ENCODE measurements at regions not wholly inside any gene's neighbourhood (a gene's known extent, or its start where the extent isn't known, plus 50 kb on each side); places are given as distances from the start of the nearest gene placed in this dataset.

- Histone ChIP-seq H3K27me3 (ENCODE audit: control insufficient read depth, insufficient read depth, low read length) (no peaks in the 10 kb centered on the region), H3K4me3 (ENCODE audit: low read depth, low read length) (no peak overlapping the region), H3K4me1 (ENCODE audit: control insufficient read depth, insufficient read depth, low read length, poor library complexity, severe bottlenecking) (no peaks in the 10 kb centered on the region), H3K36me3 (ENCODE audit: control insufficient read depth, insufficient read depth, low read length) (no peaks in the 10 kb centered on the region), H3K27ac (ENCODE audit: insufficient read depth, low read length, poor library complexity, severe bottlenecking) (no peak overlapping the region), H3K9me3 (ENCODE audit: control insufficient read depth in 2 of 2, low read length in 2 of 2) (no peaks in the 10 kb centered on the region)
- ATAC-seq (ENCODE audit: low read depth in 2 of 2): no peak
- DNase-seq: no peak
- no peak overlapping the region for H3K27ac Mint-ChIP-seq
- no peaks in the 10 kb centered on the region for H3K9me3 Mint-ChIP-seq
- H3K36me3 Mint-ChIP-seq: no peaks in the 10 kb centered on the region
- H3K4me3 Mint-ChIP-seq: no peak overlapping the region
- no peaks in the 10 kb centered on the region for H3K4me1 Mint-ChIP-seq
- H3K27me3 Mint-ChIP-seq: no peaks in the 10 kb centered on the region
Observed at GRCh38 chr2:129087133-129087813, 768.6 kb upstream of the HS6ST1 start.

- H3K9me3 ChIP-seq (ENCODE audit: control insufficient read depth in 2 of 2, low read length in 2 of 2): no peaks in the 10 kb centered on the region
- no peaks in the 10 kb centered on the region for H3K27me3 ChIP-seq (ENCODE audit: control insufficient read depth, insufficient read depth, low read length)
- no peaks in the 10 kb centered on the region for H3K36me3 ChIP-seq (ENCODE audit: control insufficient read depth, insufficient read depth, low read length)
- no peaks in the 10 kb centered on the region for H3K36me3 Mint-ChIP-seq
- no peak for ATAC-seq (ENCODE audit: low read depth in 2 of 2)
- DNase-seq: no peak
- no peak overlapping the region for H3K27ac Mint-ChIP-seq
- H3K27ac ChIP-seq (ENCODE audit: insufficient read depth, low read length, poor library complexity, severe bottlenecking): no peak overlapping the region
- peaks cover 0 to 2% (median 0%) of the 10 kb centered on the region in 7 donors for H3K9me3 Mint-ChIP-seq
- H3K4me1 ChIP-seq (ENCODE audit: control insufficient read depth, insufficient read depth, low read length, poor library complexity, severe bottlenecking): no peaks in the 10 kb centered on the region
- H3K4me1 Mint-ChIP-seq: no peaks in the 10 kb centered on the region
- H3K4me3 ChIP-seq (ENCODE audit: low read depth, low read length): no peak overlapping the region
- no peak overlapping the region for H3K4me3 Mint-ChIP-seq
- no peaks in the 10 kb centered on the region for H3K27me3 Mint-ChIP-seq
Observed at GRCh38 chr2:129091620-129092019, 773.0 kb upstream of the HS6ST1 start.

- no peaks in the 10 kb centered on the region for H3K36me3 Mint-ChIP-seq
- no peak overlapping the region for H3K27ac ChIP-seq (ENCODE audit: insufficient read depth, low read length, poor library complexity, severe bottlenecking)
- H3K4me3 Mint-ChIP-seq: no peak overlapping the region
- ATAC-seq (ENCODE audit: low read depth in 2 of 2): no peak
- no peak overlapping the region for H3K4me3 ChIP-seq (ENCODE audit: low read depth, low read length)
- no peaks in the 10 kb centered on the region for H3K36me3 ChIP-seq (ENCODE audit: control insufficient read depth, insufficient read depth, low read length)
- H3K27ac Mint-ChIP-seq: no peak overlapping the region
- H3K27me3 ChIP-seq (ENCODE audit: control insufficient read depth, insufficient read depth, low read length): no peaks in the 10 kb centered on the region
- no peak for DNase-seq
- H3K9me3 Mint-ChIP-seq: peaks cover 0 to 2% (median 0%) of the 10 kb centered on the region in 7 donors
- H3K4me1 Mint-ChIP-seq: no peaks in the 10 kb centered on the region
- no peaks in the 10 kb centered on the region for H3K27me3 Mint-ChIP-seq
- no peaks in the 10 kb centered on the region for H3K9me3 ChIP-seq (ENCODE audit: control insufficient read depth in 2 of 2, low read length in 2 of 2)
- no peaks in the 10 kb centered on the region for H3K4me1 ChIP-seq (ENCODE audit: control insufficient read depth, insufficient read depth, low read length, poor library complexity, severe bottlenecking)
Observed at GRCh38 chr2:129092956-129093355, 774.3 kb upstream of the HS6ST1 start.

- H3K36me3 Mint-ChIP-seq: no peaks in the 10 kb centered on the region
- no peaks in the 10 kb centered on the region for H3K27me3 ChIP-seq (ENCODE audit: control insufficient read depth, insufficient read depth, low read length)
Observed at GRCh38 chr2:129101186-129101585, 782.5 kb upstream of the HS6ST1 start.

GRCh38 chr2:129103936-129104878 lies 785.5 kb upstream of the HS6ST1 start:
- H3K4me3 ChIP-seq (ENCODE audit: low read depth, low read length): no peak overlapping the region
- no peak overlapping the region for H3K27ac Mint-ChIP-seq
- ATAC-seq (ENCODE audit: low read depth in 2 of 2) (no peak), DNase-seq (no peak)
- H3K27me3 ChIP-seq (ENCODE audit: control insufficient read depth, insufficient read depth, low read length): no peaks in the 10 kb centered on the region
- no peaks in the 10 kb centered on the region for H3K36me3 ChIP-seq (ENCODE audit: control insufficient read depth, insufficient read depth, low read length)
- H3K9me3 Mint-ChIP-seq: peaks cover 0 to 2% (median 0%) of the 10 kb centered on the region in 7 donors
- no peak overlapping the region for H3K27ac ChIP-seq (ENCODE audit: insufficient read depth, low read length, poor library complexity, severe bottlenecking)
- no peaks in the 10 kb centered on the region for H3K4me1 ChIP-seq (ENCODE audit: control insufficient read depth, insufficient read depth, low read length, poor library complexity, severe bottlenecking)
- H3K4me3 Mint-ChIP-seq: no peak overlapping the region
- H3K4me1 Mint-ChIP-seq: no peaks in the 10 kb centered on the region
- no peaks in the 10 kb centered on the region for H3K36me3 Mint-ChIP-seq
- no peaks in the 10 kb centered on the region for H3K9me3 ChIP-seq (ENCODE audit: control insufficient read depth in 2 of 2, low read length in 2 of 2)
- H3K27me3 Mint-ChIP-seq: no peaks in the 10 kb centered on the region

More at GRCh38 chr2:129101186-129101585, 782.5 kb upstream of the HS6ST1 start:
- ATAC-seq (ENCODE audit: low read depth in 2 of 2) (no peak), DNase-seq (no peak)
- Histone ChIP-seq H3K27ac (ENCODE audit: insufficient read depth, low read length, poor library complexity, severe bottlenecking) (no peak overlapping the region), H3K36me3 (ENCODE audit: control insufficient read depth, insufficient read depth, low read length) (no peaks in the 10 kb centered on the region), H3K9me3 (ENCODE audit: control insufficient read depth in 2 of 2, low read length in 2 of 2) (no peaks in the 10 kb centered on the region), H3K4me1 (ENCODE audit: control insufficient read depth, insufficient read depth, low read length, poor library complexity, severe bottlenecking) (no peaks in the 10 kb centered on the region), H3K4me3 (ENCODE audit: low read depth, low read length) (no peak overlapping the region)
- Mint-ChIP-seq H3K4me1 (no peaks in the 10 kb centered on the region), H3K9me3 (peaks cover 0 to 2% (median 0%) of the 10 kb centered on the region in 7 donors), H3K27ac (no peak overlapping the region), H3K4me3 (no peak overlapping the region), H3K27me3 (no peaks in the 10 kb centered on the region)

- H3K9me3 Mint-ChIP-seq: peaks cover 0 to 4% (median 0%) of the 10 kb centered on the region in 7 donors
- Histone ChIP-seq H3K27ac (ENCODE audit: insufficient read depth, low read length, poor library complexity, severe bottlenecking) (no peak overlapping the region), H3K4me3 (ENCODE audit: low read depth, low read length) (no peak overlapping the region), H3K36me3 (ENCODE audit: control insufficient read depth, insufficient read depth, low read length) (no peaks in the 10 kb centered on the region), H3K4me1 (ENCODE audit: control insufficient read depth, insufficient read depth, low read length, poor library complexity, severe bottlenecking) (no peaks in the 10 kb centered on the region), H3K9me3 (ENCODE audit: control insufficient read depth in 2 of 2, low read length in 2 of 2) (no peaks in the 10 kb centered on the region), H3K27me3 (ENCODE audit: control insufficient read depth, insufficient read depth, low read length) (no peaks in the 10 kb centered on the region)
- H3K27ac Mint-ChIP-seq: no peak overlapping the region
- ATAC-seq (ENCODE audit: low read depth in 2 of 2) (no peak), DNase-seq (no peak)
- no peaks in the 10 kb centered on the region for H3K27me3 Mint-ChIP-seq
- no peaks in the 10 kb centered on the region for H3K36me3 Mint-ChIP-seq
- H3K4me3 Mint-ChIP-seq: no peak overlapping the region
- no peaks in the 10 kb centered on the region for H3K4me1 Mint-ChIP-seq
Observed at GRCh38 chr2:129112181-129112580, 793.5 kb upstream of the HS6ST1 start.

- no peaks in the 10 kb centered on the region for H3K27me3 Mint-ChIP-seq
- H3K4me1 Mint-ChIP-seq: peaks cover 0 to 4% (median 0%) of the 10 kb centered on the region in 4 donors
- DNase-seq (no peak), ATAC-seq (ENCODE audit: low read depth in 2 of 2) (no peak)
- Histone ChIP-seq H3K27me3 (ENCODE audit: control insufficient read depth, insufficient read depth, low read length) (no peaks in the 10 kb centered on the region), H3K4me1 (ENCODE audit: control insufficient read depth, insufficient read depth, low read length, poor library complexity, severe bottlenecking) (no peaks in the 10 kb centered on the region), H3K36me3 (ENCODE audit: control insufficient read depth, insufficient read depth, low read length) (no peaks in the 10 kb centered on the region), H3K27ac (ENCODE audit: insufficient read depth, low read length, poor library complexity, severe bottlenecking) (no peak overlapping the region), H3K9me3 (ENCODE audit: control insufficient read depth in 2 of 2, low read length in 2 of 2) (no peaks in the 10 kb centered on the region), H3K4me3 (ENCODE audit: low read depth, low read length) (no peak overlapping the region)
- H3K9me3 Mint-ChIP-seq: peaks cover 0 to 8% (median 2%) of the 10 kb centered on the region in 7 donors
- H3K4me3 Mint-ChIP-seq: no peak overlapping the region
- H3K27ac Mint-ChIP-seq: no peak overlapping the region
- H3K36me3 Mint-ChIP-seq: no peaks in the 10 kb centered on the region
Observed at GRCh38 chr2:129113776-129114175, 795.1 kb upstream of the HS6ST1 start.

All from CD4-positive, CD25-positive, alpha-beta regulatory T cell (primary cell).